ENCODE measurements at regions not wholly inside any gene's neighbourhood (a gene's known extent, or its start where the extent isn't known, plus 50 kb on each side); places are given as distances from the start of the nearest gene placed in this dataset.
"Not testable (repeated sequence)": the region's sequence is repeated elsewhere in the genome, so short reads cannot be mapped to it uniquely, and the experiment has no call there.

DNA sequence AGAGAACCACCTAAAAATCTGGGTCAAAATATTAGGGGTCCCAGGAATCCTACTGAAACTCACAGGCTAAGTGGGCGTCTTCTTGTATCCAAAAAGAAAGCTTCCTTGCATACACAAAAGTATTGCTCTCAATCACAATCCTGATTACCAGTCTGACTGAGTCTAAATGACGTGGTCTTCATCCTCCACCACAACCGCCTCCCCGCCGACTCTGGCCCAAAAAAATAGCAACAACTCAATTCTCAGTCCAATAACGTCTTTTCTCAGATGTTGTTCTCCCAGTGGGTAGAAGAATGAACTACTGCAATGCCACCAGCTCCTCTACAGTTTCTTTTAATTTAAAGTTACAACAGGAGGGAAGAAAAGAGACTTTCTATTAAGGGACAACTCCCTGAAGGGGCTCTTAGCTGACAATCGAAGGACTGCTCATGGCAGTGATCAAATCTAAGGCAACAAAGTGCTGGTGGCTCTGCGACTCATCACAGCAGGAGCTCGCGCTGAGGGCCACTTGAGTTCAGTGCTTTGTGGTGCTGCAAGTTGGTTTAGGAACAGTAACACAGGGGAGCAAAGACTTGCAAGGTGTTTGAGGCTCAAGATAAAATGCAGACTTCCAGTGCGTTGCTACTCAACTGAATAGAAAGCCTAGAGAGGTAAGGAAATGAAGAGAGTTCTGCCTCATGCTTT lies 394.1 kb downstream of the BCAT1 start:
- DNase-seq = no peak

DNA sequence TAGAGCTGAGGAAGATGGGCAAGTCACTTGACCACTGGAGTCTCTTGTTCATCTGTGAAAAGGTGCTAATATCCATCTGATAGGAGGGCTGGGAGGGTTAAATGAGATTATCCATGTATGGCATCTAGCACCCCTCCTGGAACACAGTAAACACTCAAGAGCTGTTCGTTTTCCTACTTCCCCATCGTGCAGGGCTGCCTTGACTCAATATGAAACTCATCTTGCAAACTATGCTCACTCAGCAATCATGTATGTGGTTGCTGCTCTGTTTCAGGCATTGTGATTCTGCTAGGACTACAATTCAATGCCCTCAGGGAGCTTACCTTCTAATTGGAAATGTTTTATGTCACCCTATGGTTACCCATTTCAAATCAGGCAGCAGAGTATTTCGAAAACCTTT lies 395.6 kb downstream of the BCAT1 start:
- DNase-seq = no peak

DNA sequence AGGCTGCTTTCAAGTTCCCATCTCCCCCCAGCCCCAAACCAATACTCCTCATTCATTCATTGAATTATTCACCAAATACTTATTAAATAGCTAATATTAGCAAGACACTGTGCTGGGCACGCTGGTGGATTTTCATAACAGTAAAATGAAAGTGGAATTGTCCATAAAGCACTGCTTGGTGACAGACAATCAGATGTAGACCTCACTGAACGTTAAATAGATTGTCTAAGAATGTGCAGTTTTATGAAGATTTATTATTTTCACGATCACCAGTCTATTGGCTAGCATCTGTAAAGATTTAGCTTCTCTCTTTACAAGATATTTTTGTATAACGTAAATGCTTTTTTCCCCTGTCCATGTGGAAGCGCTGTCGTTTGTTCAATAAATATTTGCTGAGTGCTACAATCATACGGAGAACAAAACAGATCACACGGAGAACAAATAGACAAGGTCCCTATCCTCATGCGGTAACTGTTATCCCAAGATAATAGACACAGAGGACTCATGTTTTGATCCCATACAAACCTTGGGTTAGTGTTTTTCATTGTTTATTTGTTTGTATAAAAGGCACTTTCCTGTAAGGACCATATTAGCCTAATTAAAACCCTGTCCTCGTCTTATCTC lies 397.6 kb downstream of the BCAT1 start:
- DNase-seq = peak; percentile 73

DNA sequence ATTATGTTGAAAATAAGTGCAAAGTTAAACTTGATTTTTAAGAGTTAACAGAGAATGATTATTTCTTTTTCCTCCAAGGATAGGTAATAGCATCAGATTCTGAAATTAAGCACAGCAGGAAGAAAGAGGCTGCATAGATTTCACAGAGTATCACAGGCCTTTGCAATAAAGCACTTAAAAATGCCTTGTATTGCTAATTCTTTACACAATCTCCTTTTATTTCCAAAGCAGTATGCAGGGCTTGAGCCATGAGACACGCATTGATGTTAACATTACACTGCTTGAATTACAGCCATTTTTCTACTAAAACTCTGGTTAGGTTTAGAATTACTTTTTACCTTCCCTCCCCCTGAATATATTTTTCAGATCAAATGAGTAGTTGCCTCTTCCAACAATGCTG lies 398.3 kb downstream of the BCAT1 start:
- DNase-seq = no peak

DNA sequence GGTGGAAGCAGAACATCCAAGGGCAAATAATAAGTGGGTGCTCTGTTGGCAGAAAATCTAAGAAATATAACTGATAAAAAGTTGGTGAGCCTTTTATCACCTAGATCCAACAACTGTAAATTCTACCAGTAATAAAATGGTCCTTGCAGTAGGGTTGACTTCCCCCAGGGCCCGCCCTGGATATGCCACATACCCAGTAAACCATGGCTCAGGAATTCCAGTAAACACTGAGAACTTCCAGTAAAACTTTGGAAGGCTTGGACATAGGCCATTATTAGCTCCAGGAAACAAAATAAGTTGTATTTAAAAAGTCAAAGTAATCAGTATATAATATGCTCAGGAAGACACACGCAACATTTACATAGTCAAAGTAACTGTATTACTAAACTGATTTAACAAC lies 402.2 kb downstream of the BCAT1 start:
- DNase-seq = no peak

DNA sequence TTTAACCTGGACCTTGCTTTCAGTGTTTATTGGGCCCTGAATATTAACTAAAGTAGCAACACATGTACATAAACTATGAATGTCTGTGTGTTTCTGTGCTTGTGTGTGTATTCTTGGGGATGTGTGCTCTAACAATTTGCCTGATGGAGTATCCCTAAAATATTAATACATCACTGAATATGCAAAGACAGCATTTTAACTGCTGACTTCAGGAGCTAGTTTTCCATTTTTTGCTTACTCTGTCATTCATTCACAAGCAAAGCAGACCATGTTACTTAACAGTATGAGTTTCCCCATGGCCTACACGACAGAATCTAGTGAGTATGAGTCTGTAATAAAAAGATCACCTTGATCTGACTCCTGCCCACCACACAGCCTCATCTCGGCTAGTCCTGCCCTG lies 402.8 kb downstream of the BCAT1 start:
- DNase-seq = no peak

DNA sequence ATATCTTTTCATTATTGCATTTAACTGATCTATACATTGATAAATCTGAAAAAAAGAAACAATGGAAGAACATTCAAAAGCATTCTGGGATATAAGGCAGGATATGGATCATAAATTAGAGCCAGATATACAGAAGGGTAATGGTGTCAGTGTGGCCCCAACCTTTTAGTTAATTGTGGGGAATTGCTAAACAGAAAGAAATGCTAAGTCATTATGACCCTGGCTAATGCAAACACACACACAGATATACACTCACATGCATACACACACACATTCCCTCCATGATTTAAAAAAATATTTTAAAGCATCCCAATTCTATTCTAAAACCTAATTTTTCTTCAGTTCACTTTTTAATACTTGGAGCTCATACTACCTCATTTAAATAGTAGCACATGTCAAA lies 404.5 kb downstream of the BCAT1 start:
- DNase-seq = no peak

DNA sequence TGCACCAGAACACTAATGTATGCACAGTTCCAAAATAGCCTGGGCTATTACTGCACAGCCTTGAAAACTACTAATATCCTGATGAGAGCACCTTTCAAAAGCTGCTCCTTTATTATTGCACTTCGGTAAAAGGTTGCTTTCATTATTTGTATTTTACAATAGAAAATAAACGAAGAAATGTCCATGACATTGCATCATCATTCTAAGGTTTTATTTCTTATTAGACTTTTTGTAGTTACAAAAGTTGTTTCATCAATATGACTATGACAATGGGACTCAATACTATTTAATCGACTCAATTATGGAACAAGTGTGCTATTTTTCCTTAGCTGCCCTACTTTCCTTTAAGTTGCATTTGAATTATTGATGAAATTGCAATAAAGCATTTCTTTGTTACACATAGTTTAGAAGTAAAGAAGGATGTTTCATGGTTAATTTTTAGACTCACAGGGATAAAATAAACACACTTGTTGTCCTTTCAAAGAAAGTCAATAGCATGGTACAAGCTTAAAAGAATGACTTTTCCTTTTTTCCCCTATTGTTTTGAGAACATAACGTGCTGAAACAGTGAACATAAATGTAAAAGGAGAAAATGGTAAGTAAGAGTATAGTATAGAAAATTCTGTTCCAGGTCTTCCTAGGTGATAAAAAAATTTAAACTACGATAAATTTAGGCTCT lies 407.6 kb downstream of the BCAT1 start:
- DNase-seq = no peak

DNA sequence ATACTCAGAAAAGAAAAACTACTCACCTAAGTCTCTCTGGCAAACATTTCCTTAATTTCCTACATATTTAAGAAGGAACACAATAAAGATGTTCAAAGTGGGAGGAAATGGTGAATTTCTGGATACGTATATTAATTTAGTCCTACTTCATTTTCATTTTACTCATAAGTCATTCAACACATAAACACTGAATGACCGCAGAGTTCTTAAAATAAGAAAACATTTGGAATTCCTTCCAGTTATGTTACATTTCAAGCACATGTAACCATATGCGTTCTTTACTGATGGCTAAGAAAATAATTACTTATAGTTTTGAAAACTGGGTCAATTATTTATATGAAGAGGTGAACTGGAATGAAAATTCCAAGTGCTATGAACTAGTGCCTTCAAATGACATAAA lies 409.3 kb downstream of the BCAT1 start:
- no peak for DNase-seq

DNA sequence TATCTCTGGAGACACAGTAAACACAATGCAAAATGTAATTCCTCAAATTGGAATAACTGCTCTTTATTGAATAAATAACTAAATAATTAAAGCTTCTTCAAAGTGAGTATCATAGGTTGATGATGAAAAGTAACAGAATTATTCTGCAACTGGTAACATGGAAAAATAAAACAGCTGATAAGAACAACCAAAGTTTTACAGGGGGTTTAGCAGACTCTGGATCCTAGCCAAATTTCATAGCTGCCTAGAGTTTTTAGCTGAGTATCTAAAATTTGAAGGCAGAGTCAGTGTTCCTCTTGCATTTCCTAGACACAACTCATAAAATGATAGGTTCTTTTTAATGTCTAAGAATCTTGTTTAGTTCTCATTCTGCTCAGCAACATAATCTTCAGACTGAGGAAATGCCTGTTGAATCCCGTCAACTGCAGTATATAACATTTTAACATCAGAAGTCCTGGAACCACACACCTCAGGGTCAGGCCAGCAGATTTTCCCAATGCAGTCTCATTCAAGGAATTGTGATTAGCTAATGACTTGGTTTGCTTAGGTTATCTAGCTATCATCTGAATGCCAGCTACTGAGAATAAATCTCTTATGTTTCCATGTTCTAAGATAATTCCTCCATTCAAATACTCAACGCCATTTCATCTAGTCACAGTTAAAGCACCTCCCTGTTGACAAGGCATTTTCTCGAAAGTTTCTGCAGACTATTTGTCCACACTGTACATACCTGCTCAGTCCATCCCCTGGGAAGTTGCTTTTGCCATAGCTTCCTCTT lies 411.6 kb downstream of the BCAT1 start:
- DNase-seq = no peak

DNA sequence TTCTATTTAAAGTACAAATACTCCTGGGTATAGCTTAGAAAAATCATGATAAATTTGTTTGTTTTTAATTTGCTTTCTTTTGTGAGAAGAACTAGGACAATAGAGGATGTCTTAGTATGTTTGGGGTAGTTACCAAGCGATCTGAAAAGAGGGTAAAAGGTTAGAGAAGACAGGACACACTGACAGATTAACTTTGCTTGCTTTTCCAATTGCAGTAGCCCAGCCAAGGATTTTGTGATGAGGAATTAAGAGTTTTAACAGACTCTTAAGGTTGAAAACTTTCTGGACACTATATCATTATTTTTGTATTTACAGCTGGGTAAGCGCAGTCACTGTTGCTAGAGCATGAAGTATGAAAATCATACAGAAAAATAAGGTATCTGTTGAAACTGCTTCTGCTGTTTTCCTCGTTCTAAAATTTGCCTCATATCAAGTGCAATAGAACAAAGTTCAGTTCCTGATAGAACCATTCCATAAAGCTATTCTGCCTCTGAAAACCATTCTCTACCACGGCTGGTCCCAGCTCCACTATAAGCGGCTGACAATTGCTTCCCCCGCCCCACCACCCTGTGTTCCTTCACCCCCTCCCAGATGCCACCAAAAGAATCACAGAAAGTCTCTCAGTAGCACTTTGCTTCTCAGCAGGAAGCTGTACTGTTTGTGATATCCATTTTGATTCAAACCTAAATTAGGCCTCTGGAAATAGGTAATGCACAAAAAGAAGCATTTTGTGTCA lies 413.4 kb downstream of the BCAT1 start:
- no peak for DNase-seq

DNA sequence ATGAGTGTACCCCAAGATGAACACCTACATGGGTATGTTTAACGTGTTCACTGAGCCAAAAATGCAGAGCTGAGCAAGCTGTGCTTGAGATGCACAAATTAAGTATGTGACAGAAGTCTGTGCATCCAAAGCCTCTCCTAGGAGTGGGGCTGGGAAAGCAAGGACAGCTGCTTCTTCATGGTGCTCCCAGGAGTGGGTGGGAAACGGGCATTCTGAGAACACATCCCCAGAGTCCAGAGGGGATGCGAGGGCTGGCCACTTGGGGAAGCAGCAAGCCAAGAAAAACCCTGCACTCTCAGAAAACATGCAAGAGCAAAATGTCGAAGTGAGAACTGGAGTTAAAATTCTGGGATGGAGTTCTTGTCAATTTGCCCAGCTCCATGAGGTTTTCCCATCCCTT lies 414.3 kb downstream of the BCAT1 start:
- no peak for DNase-seq

DNA sequence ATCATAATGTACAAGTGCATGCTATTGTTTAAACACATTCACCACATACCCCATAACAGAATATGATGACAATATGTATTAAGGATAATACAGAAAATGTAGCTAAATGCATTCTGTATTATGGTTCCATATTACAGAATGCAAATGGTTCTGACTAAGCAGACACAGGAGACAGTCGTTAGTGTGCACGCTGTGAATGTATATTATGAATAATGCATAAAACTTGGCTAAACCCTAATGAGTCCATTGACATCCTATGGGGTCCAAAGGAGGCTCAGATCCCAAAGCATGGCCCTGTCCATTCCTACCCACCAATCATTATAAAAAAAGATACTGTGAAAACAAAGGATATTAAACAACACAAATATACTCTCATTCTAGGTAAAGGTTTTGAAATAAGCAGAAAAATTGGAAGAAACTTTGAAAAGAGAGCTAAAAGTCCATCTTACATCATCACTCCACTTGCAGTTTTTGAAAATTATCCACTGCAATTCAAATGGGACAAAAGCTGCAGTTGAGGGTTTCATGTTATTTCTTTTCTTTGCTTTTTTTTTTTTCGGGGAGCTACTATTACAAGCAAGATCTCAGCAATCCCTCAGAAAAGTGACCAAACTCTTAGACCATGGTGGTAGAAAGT lies 415.1 kb downstream of the BCAT1 start:
- no peak for DNase-seq

DNA sequence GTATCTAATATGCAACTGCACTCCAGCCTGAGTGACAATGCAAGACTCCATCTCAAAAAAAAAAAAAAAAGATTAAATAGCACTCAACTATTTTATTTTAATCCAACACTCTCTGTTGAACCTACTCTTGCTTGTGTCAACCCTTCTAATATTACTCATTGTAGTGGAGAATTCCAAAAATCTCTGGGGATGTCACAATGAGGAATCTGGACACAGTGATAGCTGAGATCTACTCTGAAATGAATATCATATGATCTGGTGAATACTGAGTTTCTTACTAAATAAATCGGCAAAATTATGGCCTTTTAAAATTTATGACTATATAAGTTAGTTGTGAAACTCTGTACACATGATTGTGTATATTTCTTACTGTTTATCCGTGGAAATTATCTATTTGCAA lies 418.2 kb downstream of the BCAT1 start:
- DNase-seq = no peak

DNA sequence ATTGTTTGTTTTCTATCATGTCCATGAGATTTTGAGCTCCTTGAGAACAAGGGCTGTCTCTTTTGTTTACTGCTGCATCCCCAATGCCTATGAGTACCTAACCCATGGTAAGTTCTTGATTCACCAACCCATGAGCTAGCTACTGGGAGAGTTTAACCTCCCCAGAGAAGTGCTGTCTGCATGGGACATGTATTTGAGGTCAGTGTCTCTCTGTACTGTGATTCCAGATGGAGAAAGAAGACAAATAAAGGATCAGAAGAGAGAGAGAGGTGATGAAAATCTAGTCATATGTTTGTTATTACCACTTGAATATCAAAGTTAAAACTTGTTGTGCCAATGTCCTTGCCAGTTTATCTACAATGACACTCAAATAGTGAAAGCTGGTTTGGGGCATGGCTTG lies 421.8 kb downstream of the BCAT1 start:
- no peak for DNase-seq

DNA sequence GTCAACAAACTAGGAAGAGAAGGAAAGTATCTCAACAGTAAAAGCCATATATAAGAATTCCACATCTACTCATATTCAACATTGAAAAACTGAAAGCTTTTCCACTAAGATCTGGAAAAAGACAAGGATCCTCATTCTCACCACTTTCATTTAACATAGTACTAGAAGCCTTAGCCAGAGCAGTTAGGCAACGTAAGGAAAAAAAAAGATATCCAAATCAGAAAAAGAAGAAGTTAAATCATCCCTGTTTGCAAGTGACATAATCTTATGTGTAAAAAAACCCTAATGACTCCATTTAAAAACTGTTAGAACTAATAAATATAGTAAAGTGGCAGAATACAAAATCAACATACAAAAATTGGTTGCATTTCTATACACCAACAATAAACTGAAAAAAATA lies 426.2 kb downstream of the BCAT1 start:
- no peak for DNase-seq

DNA sequence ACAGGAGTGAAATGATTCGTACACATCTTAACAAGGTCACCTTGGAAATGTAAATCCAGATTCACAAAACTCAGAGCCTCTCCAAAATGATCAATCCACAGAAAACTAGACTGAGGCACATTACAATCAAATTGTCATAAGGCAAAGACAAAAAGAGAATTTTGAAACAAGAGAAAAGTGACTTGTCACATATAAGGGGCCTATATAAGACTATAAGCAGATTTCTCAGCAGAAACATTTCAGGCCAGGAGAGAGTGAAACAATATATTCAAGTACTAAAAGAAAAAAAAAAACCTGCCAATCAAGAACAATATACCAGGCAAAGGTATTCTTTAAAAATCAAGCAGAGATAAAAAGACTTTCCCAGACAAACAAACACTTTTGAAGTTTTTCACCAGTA lies 429.1 kb downstream of the BCAT1 start:
- DNase-seq = no peak

DNA sequence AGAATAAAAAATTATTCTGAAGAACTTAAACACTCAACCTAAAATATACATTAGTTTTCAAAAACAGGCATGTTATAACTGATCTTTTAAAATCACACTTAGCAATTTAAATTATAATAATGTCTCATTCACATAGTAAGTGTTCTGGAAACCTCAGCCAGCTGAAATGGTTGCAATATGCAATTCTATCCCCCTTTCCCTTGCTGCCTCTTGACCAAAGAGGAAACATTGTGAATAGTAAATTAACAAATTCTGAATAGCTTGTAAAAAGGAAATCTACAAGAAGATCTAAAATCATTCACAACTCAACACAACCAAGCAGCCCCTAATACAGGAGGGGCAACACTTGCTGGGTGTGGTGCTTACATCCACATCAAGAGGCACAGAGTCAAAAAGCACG lies 431.9 kb downstream of the BCAT1 start:
- no peak for DNase-seq

DNA sequence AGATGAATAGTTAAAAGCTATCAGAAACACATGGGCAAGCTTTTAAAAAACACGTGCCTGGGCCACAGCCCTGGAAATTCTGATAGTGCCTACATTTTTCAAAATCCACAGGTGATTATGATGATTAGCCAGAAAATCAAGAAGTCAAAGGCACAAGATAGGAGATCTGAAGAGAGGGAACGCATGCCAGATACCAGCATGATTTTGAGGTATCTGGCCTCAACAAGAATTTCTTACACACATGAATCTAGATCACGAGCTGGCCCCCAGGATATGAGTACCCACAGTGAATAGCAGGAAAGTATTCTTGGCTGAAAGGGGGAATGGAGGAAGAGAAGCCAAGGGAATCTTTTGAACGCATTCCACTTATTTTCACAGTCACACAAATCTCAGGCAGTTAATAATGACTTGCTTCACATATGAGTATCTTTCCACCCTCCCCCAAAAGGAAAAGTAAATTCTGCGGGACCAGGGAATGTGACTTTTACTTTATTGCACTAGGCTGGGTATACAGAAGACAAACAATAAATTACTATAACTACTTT lies 438.2 kb downstream of the BCAT1 start:
- no peak for DNase-seq

DNA sequence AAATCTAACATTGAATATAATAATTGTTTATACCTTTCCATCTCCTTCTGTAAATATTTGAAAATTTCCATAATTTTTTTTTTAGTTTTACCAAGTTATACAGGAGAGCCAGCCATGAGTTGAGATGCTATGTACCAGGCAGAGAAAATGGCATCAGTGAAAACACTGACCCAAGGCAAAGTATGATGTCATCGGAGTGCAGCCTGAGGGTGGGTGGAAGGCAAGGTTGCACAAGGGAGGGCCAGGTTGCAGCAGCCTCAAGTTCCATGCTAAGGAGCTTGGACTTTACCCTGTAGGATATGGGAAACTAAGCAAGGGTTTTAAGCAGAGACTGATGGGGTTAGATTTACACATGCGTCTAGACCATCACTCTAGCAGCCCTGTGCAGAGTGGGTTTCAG lies 441.1 kb downstream of the BCAT1 start:
- DNase-seq = no peak

DNA sequence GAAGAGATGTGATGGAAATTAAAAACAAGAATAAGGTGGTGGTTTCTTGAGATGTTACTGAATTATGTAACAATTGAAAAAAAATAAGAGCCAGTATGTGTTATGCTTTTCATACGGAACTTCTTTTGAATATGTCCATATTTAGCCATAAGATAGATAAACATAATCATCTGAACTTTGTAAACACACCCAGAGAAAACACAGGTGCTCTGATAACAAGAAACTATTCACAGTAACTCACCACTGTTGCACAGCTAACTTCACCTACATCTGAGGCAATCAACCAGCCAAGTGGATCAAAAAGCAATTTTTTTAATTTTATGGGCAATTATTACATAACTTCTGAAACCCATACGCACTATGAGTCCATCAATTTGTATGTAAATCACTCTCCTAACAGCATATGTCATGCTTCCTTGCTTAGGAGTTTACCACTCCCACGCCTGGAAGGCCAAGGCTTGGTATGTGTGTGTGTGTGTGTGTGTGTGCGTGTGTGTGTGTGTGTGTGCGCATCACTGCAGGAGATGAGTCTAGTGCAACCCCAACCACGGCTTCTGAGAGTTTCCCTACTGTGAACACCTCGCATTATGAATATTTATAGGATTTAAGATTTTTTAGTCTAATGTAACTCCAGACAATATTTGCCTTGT lies 443.4 kb downstream of the BCAT1 start:
- no peak for DNase-seq

DNA sequence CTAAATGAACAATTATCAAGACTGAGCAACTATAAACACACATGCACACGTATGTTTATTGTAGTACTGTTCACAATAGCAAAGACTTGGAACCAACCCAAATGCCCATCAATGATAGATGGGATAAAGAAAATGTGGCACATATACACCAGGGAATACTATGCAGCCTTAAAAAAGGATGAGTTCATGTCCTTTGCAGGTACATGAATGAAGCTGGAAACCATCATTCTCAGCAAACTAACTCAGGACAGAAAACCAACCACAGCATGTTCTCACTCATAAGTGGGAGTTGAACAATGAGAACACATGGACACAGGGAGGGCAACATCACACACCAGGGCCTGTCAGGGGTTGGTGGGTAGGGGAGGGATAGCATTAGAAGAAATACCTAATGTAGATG lies 445.4 kb downstream of the BCAT1 start:
- not testable (repeated sequence) for DNase-seq
